ENCODE measurements at regions not wholly inside any gene's neighbourhood (a gene's known extent, or its start where the extent isn't known, plus 50 kb on each side); places are given as distances from the start of the nearest gene placed in this dataset.
"Not testable (repeated sequence)": the region's sequence is repeated elsewhere in the genome, so short reads cannot be mapped to it uniquely, and the experiment has no call there.

GRCh38 chr7:153404781-153405279, 645.3 kb downstream of the ACTR3B start:
- TF ChIP-seq CTCF (IDR thresholded peaks at IDR 0.05; ENCODE audit: low read depth, low read length), result no peak
- H3K27me3 ChIP-seq, result 0 out of 2 replicates have a peak, but pooled peaks cover 4% of the 10 kb centered on the region
- H3K36me3 ChIP-seq, result no peaks in the 10 kb centered on the region
- no peak for DNase-seq
- no peaks in the 10 kb centered on the region for H3K4me1 ChIP-seq
- no peak overlapping the region for H3K4me3 ChIP-seq (ENCODE audit: low read depth, low read length)
- no peaks in the 10 kb centered on the region for H3K9me3 ChIP-seq

- no peak overlapping the region for H3K4me3 ChIP-seq (ENCODE audit: low read depth, low read length)
- no peaks in the 10 kb centered on the region for H3K9me3 ChIP-seq
- no peak for TF ChIP-seq CTCF (IDR thresholded peaks at IDR 0.05; ENCODE audit: low read depth, low read length)
- 0 out of 2 replicates have a peak, but pooled peaks cover 4% of the 10 kb centered on the region for H3K27me3 ChIP-seq
- no peak for DNase-seq
- no peaks in the 10 kb centered on the region for H3K4me1 ChIP-seq
- no peaks in the 10 kb centered on the region for H3K36me3 ChIP-seq
Observed at GRCh38 chr7:153405704-153406485, 646.3 kb upstream of the DPP6 start.

- Histone ChIP-seq H3K27me3 (0 out of 2 replicates have a peak, but pooled peaks cover 4% of the 10 kb centered on the region), H3K4me1 (no peaks in the 10 kb centered on the region), H3K36me3 (no peaks in the 10 kb centered on the region), H3K9me3 (no peaks in the 10 kb centered on the region), H3K4me3 (ENCODE audit: low read depth, low read length) (no peak overlapping the region)
- DNase-seq, result no peak
- TF ChIP-seq CTCF (IDR thresholded peaks at IDR 0.05; ENCODE audit: low read depth, low read length), result no peak
Observed at GRCh38 chr7:153406486-153406872, 645.7 kb upstream of the DPP6 start.

GRCh38 chr7:153407291-153408046, 644.7 kb upstream of the DPP6 start:
- 0 out of 2 replicates have a peak, but pooled peaks cover 4% of the 10 kb centered on the region for H3K27me3 ChIP-seq
- no peak for TF ChIP-seq CTCF (IDR thresholded peaks at IDR 0.05; ENCODE audit: low read depth, low read length)
- H3K36me3 ChIP-seq, result no peaks in the 10 kb centered on the region
- no peak overlapping the region for H3K4me3 ChIP-seq (ENCODE audit: low read depth, low read length)
- no peaks in the 10 kb centered on the region for H3K4me1 ChIP-seq
- DNase-seq, result no peak
- H3K9me3 ChIP-seq, result no peaks in the 10 kb centered on the region

- Histone ChIP-seq H3K27me3 (0 out of 2 replicates have a peak, but pooled peaks cover 4% of the 10 kb centered on the region), H3K9me3 (no peaks in the 10 kb centered on the region), H3K4me3 (ENCODE audit: low read depth, low read length) (no peak overlapping the region), H3K36me3 (no peaks in the 10 kb centered on the region), H3K4me1 (no peaks in the 10 kb centered on the region)
- no peak for TF ChIP-seq CTCF (IDR thresholded peaks at IDR 0.05; ENCODE audit: low read depth, low read length)
- DNase-seq, result no peak
Observed at GRCh38 chr7:153408360-153409335, 643.5 kb upstream of the DPP6 start.

GRCh38 chr7:153409567-153410342, 642.4 kb upstream of the DPP6 start:
- not testable (repeated sequence) for H3K4me1 ChIP-seq; H3K36me3 ChIP-seq; H3K9me3 ChIP-seq; H3K4me3 ChIP-seq (ENCODE audit: low read depth, low read length); DNase-seq; H3K27me3 ChIP-seq

GRCh38 chr7:153410997-153411642, 641.1 kb upstream of the DPP6 start:
- H3K4me3 ChIP-seq (ENCODE audit: low read depth, low read length); H3K4me1 ChIP-seq; DNase-seq; H3K36me3 ChIP-seq; H3K9me3 ChIP-seq; H3K27me3 ChIP-seq: not testable (repeated sequence)
